ENCODE measurements at regions not wholly inside any gene's neighbourhood (a gene's known extent, or its start where the extent isn't known, plus 50 kb on each side); places are given as distances from the start of the nearest gene placed in this dataset.

GRCh38 chr11:112418438-112418837, 157.8 kb upstream of the PLET1 start:
- DNase-seq = no peak
- no peak overlapping the region for H3K27ac ChIP-seq
- in situ Hi-C loops (cut with MboI; ENCODE audit: low pct_ligation_motif_present in 1 of 4, low pct_unique_long_range_greater_than_20kb in 1 of 4, low sequenced_read_pairs in 3 of 4) = no loop called here
- H3K4me3 ChIP-seq = no peak overlapping the region
- H3K4me1 ChIP-seq = no peaks in the 10 kb centered on the region
- 84% methylated on average over 1 of the region's 1 CpG; no CpG with 5 or more reads in 1 of the 2 donors for WGBS, 2 donors (ENCODE audit: low coverage in 1 of 2)
- H3K27me3 ChIP-seq = no peaks in the 10 kb centered on the region
- TF ChIP-seq POLR2A (IDR thresholded peaks at IDR 0.05) = no peak
- no peak for TF ChIP-seq EP300 (IDR thresholded peaks at IDR 0.05; ENCODE audit: low read depth)
- TF ChIP-seq POLR2AphosphoS5 (IDR thresholded peaks at IDR 0.05) = no peak
- no peak for TF ChIP-seq CTCF (IDR thresholded peaks at IDR 0.05)
- H3K36me3 ChIP-seq = no peaks in the 10 kb centered on the region
- intact Hi-C loops (cut with DNase I; ENCODE audit: low total_unique reads) = no loop called here
- peaks cover 0 to 12% of the 10 kb centered on the region in 2 donors for H3K9me3 ChIP-seq

GRCh38 chr11:112421879-112422278, 161.2 kb upstream of the PLET1 start:
- no peaks in the 10 kb centered on the region for H3K4me1 ChIP-seq
- H3K27ac ChIP-seq = no peak overlapping the region
- in situ Hi-C loops (cut with MboI; ENCODE audit: low pct_ligation_motif_present in 1 of 4, low pct_unique_long_range_greater_than_20kb in 1 of 4, low sequenced_read_pairs in 3 of 4) (no loop called here), intact Hi-C loops (cut with DNase I; ENCODE audit: low total_unique reads) (no loop called here)
- TF ChIP-seq CTCF (IDR thresholded peaks at IDR 0.05) = no peak
- TF ChIP-seq POLR2A (IDR thresholded peaks at IDR 0.05) = no peak
- no peak for TF ChIP-seq EP300 (IDR thresholded peaks at IDR 0.05; ENCODE audit: low read depth)
- TF ChIP-seq POLR2AphosphoS5 (IDR thresholded peaks at IDR 0.05) = no peak
- no peak overlapping the region for H3K4me3 ChIP-seq
- H3K9me3 ChIP-seq = no peaks in the 10 kb centered on the region
- no peaks in the 10 kb centered on the region for H3K27me3 ChIP-seq
- WGBS, 2 donors (ENCODE audit: low coverage in 1 of 2) = 82% methylated on average over 4 of the region's 4 CpGs; no CpG with 5 or more reads in 1 of the 2 donors
- H3K36me3 ChIP-seq = no peaks in the 10 kb centered on the region
- DNase-seq = no peak

GRCh38 chr11:112425121-112425520, 164.5 kb upstream of the PLET1 start:
- H3K27me3 ChIP-seq = no peaks in the 10 kb centered on the region
- H3K9me3 ChIP-seq = no peaks in the 10 kb centered on the region
- in situ Hi-C loops (cut with MboI; ENCODE audit: low pct_ligation_motif_present in 1 of 4, low pct_unique_long_range_greater_than_20kb in 1 of 4, low sequenced_read_pairs in 3 of 4) = no loop called here
- DNase-seq = no peak
- 85 to 100% methylated on average over 5 of the region's 5 CpGs for WGBS, 2 donors (ENCODE audit: low coverage in 1 of 2)
- no peak overlapping the region for H3K4me3 ChIP-seq
- H3K27ac ChIP-seq = no peak overlapping the region
- no peaks in the 10 kb centered on the region for H3K4me1 ChIP-seq
- intact Hi-C loops (cut with DNase I; ENCODE audit: low total_unique reads) = no loop called here
- no peaks in the 10 kb centered on the region for H3K36me3 ChIP-seq
- TF ChIP-seq CTCF (IDR thresholded peaks at IDR 0.05) (no peak), POLR2AphosphoS5 (IDR thresholded peaks at IDR 0.05) (no peak), POLR2A (IDR thresholded peaks at IDR 0.05) (no peak), EP300 (IDR thresholded peaks at IDR 0.05; ENCODE audit: low read depth) (no peak)

GRCh38 chr11:112437096-112437495, 176.4 kb upstream of the PLET1 start:
- H3K4me1 ChIP-seq = no peaks in the 10 kb centered on the region
- H3K27ac ChIP-seq = no peak overlapping the region
- WGBS, 2 donors (ENCODE audit: low coverage in 1 of 2) = 54 to 83% methylated on average over 2 of the region's 2 CpGs
- no peak for DNase-seq
- intact Hi-C loops (cut with DNase I; ENCODE audit: low total_unique reads) (no loop called here), in situ Hi-C loops (cut with MboI; ENCODE audit: low pct_ligation_motif_present in 1 of 4, low pct_unique_long_range_greater_than_20kb in 1 of 4, low sequenced_read_pairs in 3 of 4) (no loop called here)
- peaks cover 16 to 18% of the 10 kb centered on the region in 2 donors for H3K9me3 ChIP-seq
- no peaks in the 10 kb centered on the region for H3K27me3 ChIP-seq
- no peak for TF ChIP-seq CTCF (IDR thresholded peaks at IDR 0.05)
- TF ChIP-seq POLR2A (IDR thresholded peaks at IDR 0.05) = no peak
- no peak for TF ChIP-seq EP300 (IDR thresholded peaks at IDR 0.05; ENCODE audit: low read depth)
- TF ChIP-seq POLR2AphosphoS5 (IDR thresholded peaks at IDR 0.05) = no peak
- no peaks in the 10 kb centered on the region for H3K36me3 ChIP-seq
- H3K4me3 ChIP-seq = no peak overlapping the region

All from transverse colon (tissue), 4 donors.